ENCODE measurements at regions not wholly inside any gene's neighbourhood (a gene's known extent, or its start where the extent isn't known, plus 50 kb on each side); places are given as distances from the start of the nearest gene placed in this dataset.

GRCh38 chr15:70315431-70315830 lies 217.7 kb upstream of the TLE3 start:
- no peak for FAIRE-seq

- no peak for FAIRE-seq
Measured at GRCh38 chr15:70314688-70315087, 217.0 kb upstream of the TLE3 start.

GRCh38 chr15:70314018-70314354 lies 216.3 kb upstream of the TLE3 start:
- no peak for FAIRE-seq

- no peak for FAIRE-seq
Measured at GRCh38 chr15:70313099-70314017, 215.6 kb upstream of the TLE3 start.

GRCh38 chr15:70311821-70312220 lies 214.1 kb upstream of the TLE3 start:
- FAIRE-seq = no peak

DNA sequence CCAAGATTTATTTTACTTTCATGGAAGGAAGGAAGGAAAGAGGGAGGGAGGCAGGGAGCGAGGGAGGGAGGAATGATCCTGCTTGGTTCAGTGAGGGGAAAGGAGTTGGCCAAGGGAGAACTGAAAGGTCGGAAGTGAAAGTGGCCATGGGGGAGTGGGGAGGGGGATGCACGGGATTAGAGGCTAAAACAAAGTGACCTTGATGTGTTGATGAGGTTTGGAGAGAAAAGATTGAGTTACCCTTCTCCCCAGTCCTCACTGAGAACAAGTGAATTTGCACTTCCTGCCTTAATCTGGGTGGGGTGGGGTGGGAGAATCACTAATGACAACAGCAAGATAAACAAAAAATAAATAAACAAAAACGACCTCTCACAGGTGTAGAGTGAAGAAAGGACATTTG lies 212.0 kb upstream of the TLE3 start:
- no peak for FAIRE-seq

DNA sequence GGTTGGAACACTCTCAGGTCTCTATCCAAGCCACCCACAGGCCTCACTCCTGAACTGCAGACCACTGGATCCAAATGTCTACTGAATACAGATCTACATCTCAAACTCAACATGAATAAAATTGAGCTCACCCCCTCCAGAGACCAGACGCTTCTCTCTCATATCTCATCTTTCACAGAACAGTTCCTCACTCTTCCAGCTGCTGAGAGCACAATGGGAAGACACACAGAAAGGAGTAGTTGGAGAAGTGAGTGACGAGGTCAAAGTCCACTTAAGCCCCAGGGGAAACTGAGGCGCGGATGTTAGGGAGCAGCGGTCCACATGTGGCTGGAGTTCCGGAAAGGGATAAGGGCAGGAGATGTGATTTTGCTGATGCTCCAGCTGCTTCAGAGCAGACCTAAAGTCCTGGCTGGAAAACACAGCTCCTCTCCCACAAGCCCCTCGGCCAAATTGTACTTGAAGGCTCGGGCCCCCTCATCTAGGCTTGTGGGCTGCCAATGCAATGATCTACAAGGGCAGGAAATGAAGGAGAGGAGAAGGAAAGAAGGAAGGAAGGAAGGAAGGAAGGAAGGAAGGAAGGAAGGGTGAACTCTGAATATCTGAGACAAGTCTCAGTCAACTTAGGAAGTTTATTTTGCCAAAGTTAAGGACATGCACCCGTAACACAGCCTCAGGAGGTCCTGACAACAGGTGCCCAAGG lies 211.2 kb upstream of the TLE3 start:
- FAIRE-seq = no peak

DNA sequence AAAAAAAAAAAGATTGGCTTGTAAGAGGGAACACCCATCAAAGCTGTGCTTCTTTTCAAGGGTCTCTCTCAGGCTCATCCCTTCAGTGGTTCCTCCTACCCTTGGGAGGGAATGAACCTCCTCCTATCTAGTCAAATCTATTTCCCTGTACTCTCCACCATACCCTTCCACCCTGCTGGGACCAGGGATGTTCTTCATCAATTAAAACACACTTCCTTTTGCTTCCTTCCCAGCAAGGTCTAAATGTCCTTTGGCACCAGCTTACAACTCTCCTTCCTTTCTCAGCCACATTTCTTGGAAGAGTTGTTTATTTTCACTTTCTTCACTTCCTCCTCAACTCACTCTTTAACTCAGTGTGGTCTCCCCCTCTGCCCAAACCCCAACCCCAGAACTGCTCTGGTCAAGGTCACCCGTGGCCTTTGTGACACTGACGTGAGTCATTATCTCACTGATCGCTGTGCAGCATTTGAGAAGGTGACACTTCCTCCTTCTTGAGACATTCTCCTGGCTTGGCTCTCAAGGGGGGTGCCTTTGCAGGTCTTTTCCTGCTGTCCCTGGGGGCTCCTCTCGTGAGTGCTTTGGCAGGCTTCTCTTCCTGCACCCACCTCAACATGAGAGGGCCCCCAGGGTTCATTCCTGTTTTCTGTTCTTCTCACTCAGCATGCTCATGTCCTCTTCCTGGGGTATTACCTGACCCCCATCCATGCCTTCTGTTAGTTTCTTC lies 210.5 kb upstream of the TLE3 start:
- FAIRE-seq = no peak

- FAIRE-seq = no peak
Measured at GRCh38 chr15:70306582-70306981, 208.9 kb upstream of the TLE3 start.

DNA sequence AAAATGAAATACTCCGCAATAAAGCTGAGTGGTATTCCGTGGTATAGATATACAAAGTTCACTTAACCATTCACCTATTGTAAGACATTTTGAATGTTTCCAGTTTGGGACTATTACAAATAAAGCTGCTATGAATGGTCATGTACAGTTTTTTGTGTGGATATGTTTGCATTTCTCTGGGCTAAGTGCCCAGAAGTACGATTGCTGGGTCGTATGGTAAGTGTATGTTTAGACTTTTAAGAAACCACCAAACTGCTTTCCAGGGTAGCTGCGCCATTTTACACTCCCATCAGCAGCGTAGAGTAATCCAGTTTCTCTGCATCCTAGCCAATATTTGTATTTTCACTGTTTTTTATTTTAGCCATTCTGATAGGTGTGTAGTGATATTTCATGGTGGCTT lies 208.4 kb upstream of the TLE3 start:
- no peak for FAIRE-seq

GRCh38 chr15:70303981-70304380 lies 206.3 kb upstream of the TLE3 start:
- no peak for FAIRE-seq

GRCh38 chr15:70302360-70302759 lies 204.6 kb upstream of the TLE3 start:
- no peak for FAIRE-seq

- FAIRE-seq = no peak
Measured at GRCh38 chr15:70301396-70301795, 203.7 kb upstream of the TLE3 start.

DNA sequence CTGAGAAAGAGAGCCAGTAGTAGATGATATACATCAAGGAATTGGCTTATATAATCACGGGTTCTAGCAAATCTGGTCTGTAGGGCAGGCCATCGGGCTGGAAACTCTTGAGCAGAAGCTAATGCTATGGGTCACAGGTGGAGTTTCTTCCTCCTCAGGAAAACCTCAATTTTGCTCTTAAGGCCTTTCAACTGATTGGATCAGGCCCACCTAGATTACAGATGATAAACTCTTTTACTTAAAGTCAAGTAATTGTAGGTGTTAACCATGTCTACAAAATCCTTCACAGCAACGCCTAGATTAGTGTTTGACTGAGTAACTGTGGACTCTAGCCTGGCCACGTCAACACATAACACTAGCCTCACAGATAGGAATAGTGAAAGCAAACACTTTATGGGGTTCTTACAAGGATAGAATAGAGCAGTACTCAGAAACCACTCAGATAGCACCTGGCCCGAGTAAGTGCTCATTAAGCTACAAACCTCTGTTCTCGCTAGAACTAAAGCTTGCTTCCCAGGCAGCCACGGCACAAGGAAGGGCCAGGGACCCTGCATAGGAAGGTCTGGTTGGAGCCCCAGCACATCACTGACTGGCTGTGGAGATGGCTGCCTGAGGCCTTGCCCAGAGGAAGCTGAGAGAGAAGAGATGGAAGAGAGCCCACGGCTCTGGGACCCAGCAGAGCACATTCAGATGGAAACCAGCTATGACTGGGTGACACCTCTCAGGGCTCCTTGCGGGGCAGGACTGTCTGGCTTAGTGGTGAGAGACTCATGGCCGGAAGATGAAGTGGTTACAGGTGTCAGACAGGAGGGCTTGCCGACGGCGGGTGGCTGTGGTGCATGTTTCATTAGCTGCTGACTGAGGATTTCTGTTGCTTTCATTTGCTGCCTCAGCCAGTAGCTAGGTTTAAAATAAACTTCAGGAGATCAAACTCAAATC lies 202.5 kb upstream of the TLE3 start:
- no peak for FAIRE-seq

DNA sequence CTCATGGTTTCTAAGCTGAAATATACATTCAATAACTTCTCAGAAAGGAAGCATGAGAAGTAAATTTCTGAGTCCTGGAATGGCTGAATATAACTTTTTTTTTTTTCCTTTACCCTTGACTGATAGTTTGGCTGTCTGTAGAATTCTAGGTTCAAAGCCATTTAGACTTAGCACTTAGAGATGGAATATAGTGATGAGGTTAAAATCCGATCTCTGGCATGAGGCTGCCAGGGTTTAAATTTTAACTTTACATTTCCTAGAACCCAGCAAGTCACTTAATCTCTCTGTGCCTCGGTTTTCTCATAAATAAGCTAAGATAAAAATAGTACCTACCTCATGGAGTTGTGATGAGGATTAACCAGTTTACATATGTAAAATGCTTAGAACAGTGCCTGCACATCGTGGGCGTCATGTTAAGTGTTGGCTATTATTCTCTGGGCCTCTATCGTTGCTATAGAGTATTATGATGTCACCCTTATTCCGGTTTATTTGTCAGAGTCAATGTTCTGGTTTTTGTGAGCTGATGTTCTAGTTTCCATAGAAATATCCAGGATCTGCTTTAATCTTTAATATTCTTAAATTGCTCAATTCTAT lies 199.8 kb upstream of the TLE3 start:
- FAIRE-seq = no peak

DNA sequence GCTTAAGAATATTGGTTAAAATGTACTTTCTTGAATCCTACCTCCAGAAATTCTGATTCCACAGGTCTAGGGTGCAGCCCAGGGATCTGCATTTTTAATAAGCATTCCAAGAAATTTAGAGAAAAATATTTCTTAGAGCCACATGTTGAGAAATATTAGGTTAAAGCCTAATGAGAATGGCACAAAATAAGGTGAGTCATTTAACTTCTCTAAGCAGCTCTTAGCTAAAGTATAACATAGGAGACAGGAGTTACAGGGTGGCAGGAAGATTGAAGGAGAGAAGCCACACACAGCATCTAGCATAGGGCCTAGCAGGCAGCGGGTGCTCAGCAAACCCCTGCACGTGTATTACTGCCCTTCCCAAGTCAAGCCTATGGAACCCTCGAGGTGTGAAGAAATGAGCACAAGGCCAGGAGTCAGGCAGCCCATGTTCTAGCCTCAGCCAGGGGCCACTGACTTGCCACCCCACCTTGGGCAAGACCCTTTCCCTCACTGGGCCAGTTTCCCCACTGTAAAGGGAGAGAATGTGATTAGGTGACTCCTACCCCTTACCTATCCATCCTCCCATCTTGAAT lies 197.1 kb upstream of the TLE3 start:
- no peak for FAIRE-seq

DNA sequence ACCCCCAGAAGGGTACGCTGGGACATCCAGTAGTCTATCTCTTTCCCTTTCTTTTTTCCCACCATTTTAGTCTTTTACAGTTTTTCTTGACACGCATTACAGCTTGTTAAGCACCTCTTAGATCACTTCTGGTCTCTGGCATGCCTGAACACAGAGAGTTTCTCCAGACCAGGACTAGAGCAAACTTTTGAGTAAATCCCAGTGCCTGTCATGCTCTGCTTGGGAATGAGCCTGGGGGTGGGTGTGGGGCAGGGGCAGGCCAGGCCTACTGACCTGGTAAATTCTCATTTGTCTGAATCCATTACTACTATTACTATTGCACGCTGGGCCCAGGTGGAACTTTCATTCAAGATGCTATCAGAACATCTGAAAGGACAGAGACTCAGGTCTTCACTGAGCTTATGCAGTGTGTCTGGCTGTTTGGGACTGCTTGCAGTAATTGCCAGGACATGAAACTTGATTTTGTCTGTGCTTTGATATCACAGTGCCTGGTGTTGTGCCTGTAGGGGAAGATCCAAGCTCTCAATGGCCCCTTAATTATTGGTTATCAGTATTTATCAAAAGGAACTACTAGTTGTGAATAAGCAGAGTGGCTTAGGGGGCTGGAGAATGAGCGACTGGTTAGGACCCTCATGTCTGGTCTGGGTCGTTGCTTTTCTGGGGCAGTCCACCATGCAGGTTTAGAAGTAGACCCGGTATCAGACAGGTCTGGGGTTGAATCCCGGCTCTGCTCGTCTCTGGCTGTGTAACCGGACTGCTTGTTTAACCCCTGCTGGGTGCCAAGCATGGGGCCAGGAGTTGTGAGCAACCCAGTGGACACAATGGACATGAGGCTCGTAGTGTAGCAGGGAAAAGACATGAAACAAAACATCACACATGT lies 196.1 kb upstream of the TLE3 start:
- FAIRE-seq = no peak

GRCh38 chr15:70293138-70293537 lies 195.4 kb upstream of the TLE3 start:
- no peak for FAIRE-seq

GRCh38 chr15:70292076-70292760 lies 194.5 kb upstream of the TLE3 start:
- FAIRE-seq = no peak
